ENCODE measurements at regions not wholly inside any gene's neighbourhood (a gene's known extent, or its start where the extent isn't known, plus 50 kb on each side); places are given as distances from the start of the nearest gene placed in this dataset.
A peak's percentile ranks its signal among the peaks of the same experiment; 100 is the strongest.

GRCh38 chr2:13195270-13195669, 478.5 kb downstream of the TRIB2 start:
- no peak for DNase-seq
- TF ChIP-seq CTCF (IDR thresholded peaks at IDR 0.05): no peak
- ATAC-seq: no peak
- Histone ChIP-seq H3K4me3 (no peak overlapping the region), H3K9me3 (no peaks in the 10 kb centered on the region), H3K4me1 (no peaks in the 10 kb centered on the region), H3K27me3 (no peaks in the 10 kb centered on the region), H3K27ac (no peak overlapping the region), H3K36me3 (no peaks in the 10 kb centered on the region)
- 88 to 95% methylated on average over 1 of the region's 1 CpG for WGBS, 2 donors
- intact Hi-C loops (cut with DNase I): no loop called here
- peak; percentile 88 for FAIRE-seq

- ATAC-seq (no peak), FAIRE-seq (no peak), DNase-seq (no peak)
- Histone ChIP-seq H3K9me3 (no peaks in the 10 kb centered on the region), H3K4me1 (no peaks in the 10 kb centered on the region), H3K27ac (no peak overlapping the region), H3K27me3 (no peaks in the 10 kb centered on the region), H3K36me3 (no peaks in the 10 kb centered on the region), H3K4me3 (no peak overlapping the region)
- intact Hi-C loops (cut with DNase I): no loop called here
- no peak for TF ChIP-seq CTCF (IDR thresholded peaks at IDR 0.05)
- WGBS, 2 donors: 71 to 73% methylated on average over 1 of the region's 1 CpG
Measured at GRCh38 chr2:13197248-13197647, 480.5 kb downstream of the TRIB2 start.

GRCh38 chr2:13201924-13202323, 485.2 kb downstream of the TRIB2 start:
- no peak for FAIRE-seq
- no peak for DNase-seq
- H3K9me3 ChIP-seq: no peaks in the 10 kb centered on the region
- H3K4me3 ChIP-seq: no peak overlapping the region
- no peak for ATAC-seq
- H3K27ac ChIP-seq: no peak overlapping the region
- H3K36me3 ChIP-seq: no peaks in the 10 kb centered on the region
- peak in 1 of 4 donors; percentile 11 for TF ChIP-seq CTCF (IDR thresholded peaks at IDR 0.05)
- WGBS, 2 donors: 38 to 53% methylated on average over 2 of the region's 2 CpGs
- H3K4me1 ChIP-seq: no peaks in the 10 kb centered on the region
- intact Hi-C loops (cut with DNase I): no loop called here
- H3K27me3 ChIP-seq: no peaks in the 10 kb centered on the region

- FAIRE-seq (no peak), DNase-seq (no peak), ATAC-seq (no peak)
- H3K4me1 ChIP-seq: no peaks in the 10 kb centered on the region
- H3K4me3 ChIP-seq: no peak overlapping the region
- peaks cover 0 to 3% (median 0%) of the 10 kb centered on the region in 4 donors for H3K9me3 ChIP-seq
- intact Hi-C loops (cut with DNase I): no loop called here
- TF ChIP-seq CTCF (IDR thresholded peaks at IDR 0.05): no peak
- H3K36me3 ChIP-seq: no peaks in the 10 kb centered on the region
- no peak overlapping the region for H3K27ac ChIP-seq
- H3K27me3 ChIP-seq: no peaks in the 10 kb centered on the region
Measured at GRCh38 chr2:13212115-13212514, 495.4 kb downstream of the TRIB2 start.

GRCh38 chr2:13218205-13218604, 501.5 kb downstream of the TRIB2 start:
- Histone ChIP-seq H3K4me3 (no peak overlapping the region), H3K36me3 (no peaks in the 10 kb centered on the region), H3K27ac (no peak overlapping the region), H3K4me1 (no peaks in the 10 kb centered on the region), H3K9me3 (peaks cover 0 to 3% (median 0%) of the 10 kb centered on the region in 4 donors), H3K27me3 (no peaks in the 10 kb centered on the region)
- no peak for ATAC-seq
- no peak for TF ChIP-seq CTCF (IDR thresholded peaks at IDR 0.05)
- intact Hi-C loops (cut with DNase I): no loop called here
- no peak for DNase-seq
- no peak for FAIRE-seq

Data from pancreas (tissue), 10 donors.